ENCODE measurements at regions not wholly inside any gene's neighbourhood (a gene's known extent, or its start where the extent isn't known, plus 50 kb on each side); places are given as distances from the start of the nearest gene placed in this dataset.
A peak's percentile ranks its signal among the peaks of the same experiment; 100 is the strongest.
"Not testable (repeated sequence)": the region's sequence is repeated elsewhere in the genome, so short reads cannot be mapped to it uniquely, and the experiment has no call there.

DNA sequence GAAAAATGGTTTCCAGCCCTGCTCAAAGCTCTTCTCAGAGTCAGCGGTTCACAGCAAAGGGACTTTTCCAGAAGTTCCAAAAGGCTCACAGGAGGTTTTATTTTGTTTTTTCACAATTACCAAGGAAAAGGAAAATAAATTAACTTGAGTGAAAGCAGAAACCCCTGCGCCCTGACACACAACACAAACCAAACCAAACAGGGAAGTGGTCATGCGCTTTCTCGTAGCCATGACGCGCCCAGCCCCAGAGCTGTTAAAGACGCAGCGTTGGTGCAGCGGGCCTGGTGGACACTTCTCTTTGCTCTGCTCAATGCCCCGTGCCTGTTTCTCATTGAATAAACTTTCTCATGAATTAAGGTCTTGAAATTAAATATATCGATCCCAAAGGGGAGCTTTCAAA lies 134.4 kb upstream of the LYZL2 start:
- DNase-seq: no peak

GRCh38 chr10:30762620-30763019 lies 133.1 kb upstream of the LYZL2 start:
- no peak for DNase-seq

- no peak for DNase-seq
Observed at GRCh38 chr10:30759423-30759822, 129.9 kb upstream of the LYZL2 start.

GRCh38 chr10:30758338-30758737 lies 128.8 kb upstream of the LYZL2 start:
- no peak for DNase-seq

- DNase-seq: no peak
Observed at GRCh38 chr10:30756896-30757295, 127.3 kb upstream of the LYZL2 start.

DNA sequence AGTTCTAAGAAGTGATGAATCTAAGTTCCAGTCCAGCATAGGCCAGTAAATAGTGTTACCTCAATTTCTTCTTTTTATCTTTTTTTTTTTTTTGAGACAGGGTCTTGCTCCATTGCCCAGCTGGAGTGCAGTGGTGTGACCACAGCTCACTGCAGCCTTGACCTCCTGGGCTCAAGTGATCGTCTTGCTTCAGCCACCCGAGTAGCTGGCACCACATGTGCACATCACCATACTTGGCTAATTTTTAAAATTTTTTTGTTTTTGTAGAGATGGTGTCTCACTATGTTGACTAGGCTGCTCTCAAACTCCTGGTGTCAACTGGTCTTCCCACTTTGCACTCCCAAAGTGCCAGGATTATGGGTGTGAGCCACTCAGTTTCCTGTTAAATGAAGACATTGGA lies 126.6 kb upstream of the LYZL2 start:
- DNase-seq: no peak

- no peak for DNase-seq
Observed at GRCh38 chr10:30755441-30755953, 125.9 kb upstream of the LYZL2 start.

DNA sequence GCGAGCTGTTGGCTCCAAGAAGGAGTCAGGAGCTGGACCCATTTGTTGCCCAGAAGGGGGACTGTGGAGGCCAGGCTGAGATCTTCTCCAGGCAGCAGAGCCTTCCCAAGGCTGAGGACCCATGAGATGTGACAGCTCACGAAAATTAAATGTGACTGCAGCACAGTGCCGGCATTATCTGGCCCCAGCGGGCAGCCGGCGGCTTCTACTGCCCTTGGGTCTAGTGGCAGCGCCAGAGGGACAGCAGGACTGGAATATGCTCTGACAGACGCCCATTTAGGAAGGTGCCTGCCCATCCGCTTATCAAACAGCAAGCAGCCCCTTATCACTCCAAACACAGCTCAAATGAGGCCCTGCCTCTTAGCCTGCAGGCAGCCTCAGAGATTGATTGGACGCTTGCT lies 122.9 kb upstream of the LYZL2 start:
- DNase-seq: no peak

DNA sequence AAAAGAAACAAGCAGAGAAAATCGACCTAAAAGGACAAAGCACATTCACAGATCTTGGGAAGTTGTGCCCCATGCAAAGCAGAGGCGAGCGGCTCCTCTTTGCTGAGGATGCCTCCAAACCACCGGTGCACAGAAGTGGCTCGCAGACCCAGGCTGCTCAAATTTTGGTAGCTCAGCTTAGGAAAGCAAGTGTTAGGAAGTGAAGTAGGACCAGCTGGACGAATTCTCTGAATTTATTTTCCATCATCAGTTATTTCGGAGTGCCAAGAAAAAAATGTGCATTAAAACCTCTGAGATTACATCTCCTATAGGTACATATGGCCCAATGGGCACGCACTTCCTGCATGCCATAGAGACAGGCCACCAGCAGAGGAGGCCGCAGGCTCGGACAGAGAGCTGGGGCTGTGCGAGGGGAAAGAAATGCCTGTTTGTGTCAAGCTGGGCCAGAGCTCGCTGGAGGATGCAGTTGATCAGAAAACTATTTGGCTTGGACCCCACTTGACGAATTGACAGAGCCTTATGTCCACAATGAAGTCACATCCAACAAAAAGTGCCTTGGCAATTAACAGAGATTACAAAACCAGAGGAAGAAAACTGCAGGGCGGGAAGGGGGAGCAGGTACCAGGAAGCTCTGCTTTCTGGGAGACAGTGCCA lies 122.3 kb upstream of the LYZL2 start:
- peak in 1 of 3 experiments; percentile 39 for DNase-seq

DNA sequence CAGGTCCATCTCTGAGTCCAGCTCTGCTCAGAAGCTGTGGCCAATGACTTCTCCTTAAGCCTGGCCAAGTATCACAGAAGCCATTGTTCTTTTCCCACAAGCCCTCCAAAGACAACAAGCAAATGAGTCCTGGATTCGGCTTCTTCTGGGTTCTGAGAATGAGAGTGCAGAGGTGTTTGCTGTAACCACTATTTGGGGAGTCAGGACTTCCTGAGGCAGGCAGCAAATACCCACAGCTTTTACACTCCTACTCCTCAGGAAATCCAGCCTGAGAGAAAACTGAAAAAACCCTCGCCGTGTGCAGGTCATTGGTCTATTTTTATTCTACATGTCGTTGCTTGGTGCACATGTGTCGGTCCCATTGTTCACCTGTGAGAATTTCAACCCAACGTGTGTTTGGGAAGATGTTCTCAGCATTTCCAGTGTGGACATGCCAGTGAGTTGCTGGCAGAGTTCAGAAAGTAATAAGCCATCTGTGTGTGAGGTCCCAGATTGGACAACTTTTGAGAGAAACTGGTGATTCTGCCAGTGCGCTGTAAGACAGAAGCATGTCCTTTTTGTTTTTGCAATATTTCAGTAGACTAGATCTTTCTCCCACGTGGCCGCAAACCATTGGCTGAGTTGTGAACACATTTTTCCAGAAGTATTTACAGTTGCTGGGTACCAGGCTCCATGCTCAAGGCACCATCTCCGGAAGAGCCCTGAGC lies 121.6 kb upstream of the LYZL2 start:
- no peak for DNase-seq

GRCh38 chr10:30749385-30749784 lies 119.8 kb upstream of the LYZL2 start:
- DNase-seq: no peak

DNA sequence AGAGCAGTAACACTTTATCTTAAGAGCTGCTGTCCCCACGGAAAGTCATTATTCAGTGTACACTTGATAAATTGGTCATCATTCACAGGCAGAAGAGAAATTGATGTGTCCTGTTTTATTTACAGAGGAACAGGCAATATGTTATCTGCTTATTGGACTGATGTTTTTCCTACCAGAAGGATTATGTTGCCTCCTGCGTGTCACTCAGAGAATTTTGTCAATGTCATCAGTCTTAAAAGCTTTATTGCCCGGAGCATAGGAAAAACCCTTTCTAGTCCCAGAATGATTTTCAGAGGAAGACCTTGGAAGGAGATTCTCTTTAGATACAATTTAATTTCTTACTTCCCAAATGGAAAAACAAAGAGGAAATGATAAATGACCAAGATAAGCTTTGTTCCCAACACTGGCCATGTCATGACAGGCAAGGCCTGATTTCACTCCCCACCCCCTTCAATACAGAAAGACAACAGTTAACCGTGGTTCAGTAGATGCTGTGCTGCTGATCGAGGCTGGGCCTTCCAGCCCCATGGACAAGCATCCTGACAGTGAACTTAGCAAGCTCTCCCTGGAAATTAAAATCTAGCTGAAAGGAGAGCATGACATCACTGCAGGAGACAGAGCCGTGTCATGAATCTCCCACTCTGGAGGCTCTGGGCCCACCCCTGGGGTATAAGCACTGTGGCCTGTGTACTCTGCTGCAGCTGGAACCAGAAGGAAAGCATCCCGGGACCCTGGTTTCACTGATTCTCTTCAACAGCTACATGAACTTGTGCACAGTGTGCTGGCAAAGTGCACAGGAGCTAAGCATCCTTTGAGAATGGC lies 118.8 kb upstream of the LYZL2 start:
- peak in 1 of 3 experiments; percentile 0 for DNase-seq

DNA sequence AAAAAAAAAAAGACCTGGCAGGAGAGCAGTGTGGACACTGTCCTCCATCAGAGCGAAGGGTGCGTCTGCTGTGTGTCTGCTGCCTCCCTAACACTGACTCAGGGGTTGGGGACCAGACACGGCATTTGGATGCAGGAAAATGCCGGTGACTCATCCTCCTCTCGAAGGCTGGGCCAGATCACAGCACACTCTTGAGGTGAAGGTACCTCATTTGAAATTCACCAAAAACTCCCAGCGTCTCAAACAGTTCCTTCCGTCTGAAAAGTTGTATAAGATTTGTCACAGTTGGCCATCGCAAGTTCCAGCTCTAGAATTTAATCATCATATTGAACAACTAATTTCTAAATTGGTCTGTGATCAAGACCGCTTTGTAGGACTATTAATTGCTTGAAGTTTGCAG lies 118.1 kb upstream of the LYZL2 start:
- DNase-seq: no peak

- no peak for DNase-seq
Observed at GRCh38 chr10:30745953-30746352, 116.4 kb upstream of the LYZL2 start.

- no peak for DNase-seq
Observed at GRCh38 chr10:30744106-30744505, 114.6 kb upstream of the LYZL2 start.

GRCh38 chr10:30743586-30743985 lies 114.0 kb upstream of the LYZL2 start:
- DNase-seq: no peak

GRCh38 chr10:30742471-30742870 lies 112.9 kb upstream of the LYZL2 start:
- DNase-seq: no peak

GRCh38 chr10:30740774-30741173 lies 111.2 kb upstream of the LYZL2 start:
- DNase-seq: not testable (repeated sequence)

DNA sequence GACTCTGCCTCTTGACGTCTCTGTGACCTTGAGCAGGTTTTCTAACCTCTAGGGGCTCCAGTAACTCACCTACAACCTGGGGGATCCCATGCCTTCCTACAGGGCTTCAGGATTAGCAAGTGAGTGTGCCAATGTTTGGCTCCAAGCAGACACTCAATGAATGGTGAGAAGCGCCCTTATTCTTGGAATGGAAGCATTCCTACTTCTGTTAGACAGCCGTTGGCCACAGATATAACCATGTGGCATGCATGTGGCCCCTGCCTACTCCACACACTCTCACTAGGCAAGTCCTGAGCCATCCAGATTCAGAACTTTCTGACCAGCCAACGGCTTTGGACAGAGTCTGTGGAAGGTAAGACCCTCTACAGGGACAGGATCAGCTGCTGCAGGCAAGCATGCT lies 108.9 kb upstream of the LYZL2 start:
- DNase-seq: no peak

- no peak for DNase-seq
Observed at GRCh38 chr10:30737931-30738391, 108.4 kb upstream of the LYZL2 start.

- DNase-seq: no peak
Observed at GRCh38 chr10:30736685-30737232, 107.2 kb upstream of the LYZL2 start.

DNA sequence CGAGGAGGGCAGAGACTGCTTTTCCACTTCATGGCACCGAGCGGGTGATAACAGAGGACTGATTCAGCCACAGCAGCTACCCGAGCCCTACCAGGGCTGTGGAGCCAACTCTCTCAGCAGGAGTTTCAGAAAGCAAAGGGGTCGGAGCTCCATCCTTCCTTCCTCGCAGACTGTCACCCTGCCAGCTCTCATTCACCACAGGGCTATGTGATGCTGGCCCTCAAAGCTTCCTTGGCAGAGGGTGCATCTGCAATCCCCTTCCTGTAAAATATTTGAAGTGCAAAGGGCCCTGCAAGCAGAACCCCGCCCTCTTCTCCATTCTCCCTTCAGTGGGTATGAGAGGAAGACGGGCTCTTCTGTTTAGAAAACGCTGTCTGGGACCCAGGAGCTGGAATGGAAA lies 105.3 kb upstream of the LYZL2 start:
- no peak for DNase-seq

GRCh38 chr10:30732671-30733070 lies 103.1 kb upstream of the LYZL2 start:
- DNase-seq: no peak

Data from NCI-H1417 (cell line).